Testis (tissue), 2 donors: ENCODE measurements at regions not wholly inside any gene's neighbourhood (a gene's known extent, or its start where the extent isn't known, plus 50 kb on each side); places are given as distances from the start of the nearest gene placed in this dataset.

Experiments used
- CTCF ChIP-seq, 3 experiments: fragments of 450-650 bp in 2 of 3; fragments of 200-600 bp in 1 of 3; sonication (generic) in 1 of 3; IDR thresholded peaks; one replicate each; pipeline ENCODE4 v1.5.1; 2016 to 2019; ENCODE audit warnings: antibody characterized with exemption in 3 of 3, mild to moderate bottlenecking in 2 of 3, moderate library complexity in 1 of 3
- POLR2A ChIP-seq: fragments of 450-650 bp; IDR thresholded peaks from one replicate; pipeline ENCODE4 v1.6.1; 2017; ENCODE audit warnings: antibody characterized with exemption, mild to moderate bottlenecking, moderate library complexity

GRCh38 chr11:90556606-90557005, 333.8 kb upstream of the CHORDC1 start:
- no peak for TF ChIP-seq CTCF (IDR thresholded peaks at IDR 0.05)
- TF ChIP-seq POLR2A, result no peak
